ENCODE measurements at regions not wholly inside any gene's neighbourhood (a gene's known extent, or its start where the extent isn't known, plus 50 kb on each side); places are given as distances from the start of the nearest gene placed in this dataset.

DNA sequence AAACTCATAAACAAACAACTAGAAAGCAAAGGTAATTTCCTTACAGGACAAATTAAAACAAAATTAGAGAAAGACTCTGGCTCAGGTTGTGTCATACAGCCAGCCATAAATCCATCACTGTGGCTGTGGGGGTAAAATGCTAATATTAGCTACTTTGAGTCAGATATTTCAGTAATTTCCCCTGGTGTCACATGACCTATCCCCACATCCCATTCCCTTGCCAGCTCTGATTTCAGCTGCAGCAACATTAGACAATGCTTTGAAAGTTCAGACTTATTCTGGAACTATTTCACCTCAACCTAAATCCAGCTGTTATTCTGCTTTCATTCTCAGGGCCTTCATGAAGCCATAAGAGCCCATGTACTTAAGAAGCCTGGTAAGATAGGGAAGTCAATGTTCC lies 55.3 kb downstream of the RPL10L start:
- DNase-seq (ENCODE audit: extremely low read depth, insufficient read length): no peak
- TF ChIP-seq, protein P1, sequence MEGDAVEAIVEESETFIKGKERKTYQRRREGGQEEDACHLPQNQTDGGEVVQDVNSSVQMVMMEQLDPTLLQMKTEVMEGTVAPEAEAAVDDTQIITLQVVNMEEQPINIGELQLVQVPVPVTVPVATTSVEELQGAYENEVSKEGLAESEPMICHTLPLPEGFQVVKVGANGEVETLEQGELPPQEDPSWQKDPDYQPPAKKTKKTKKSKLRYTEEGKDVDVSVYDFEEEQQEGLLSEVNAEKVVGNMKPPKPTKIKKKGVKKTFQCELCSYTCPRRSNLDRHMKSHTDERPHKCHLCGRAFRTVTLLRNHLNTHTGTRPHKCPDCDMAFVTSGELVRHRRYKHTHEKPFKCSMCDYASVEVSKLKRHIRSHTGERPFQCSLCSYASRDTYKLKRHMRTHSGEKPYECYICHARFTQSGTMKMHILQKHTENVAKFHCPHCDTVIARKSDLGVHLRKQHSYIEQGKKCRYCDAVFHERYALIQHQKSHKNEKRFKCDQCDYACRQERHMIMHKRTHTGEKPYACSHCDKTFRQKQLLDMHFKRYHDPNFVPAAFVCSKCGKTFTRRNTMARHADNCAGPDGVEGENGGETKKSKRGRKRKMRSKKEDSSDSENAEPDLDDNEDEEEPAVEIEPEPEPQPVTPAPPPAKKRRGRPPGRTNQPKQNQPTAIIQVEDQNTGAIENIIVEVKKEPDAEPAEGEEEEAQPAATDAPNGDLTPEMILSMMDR (IDR thresholded peaks at IDR 0.05; ENCODE audit: insufficient read depth, low read length, poor library complexity, severe bottlenecking): no peak
- no peaks in the 10 kb centered on the region for H3K27me3 ChIP-seq (replicated peaks; ENCODE audit: control insufficient read depth, insufficient read depth, low read length)
- no peak overlapping the region for H3K4me3 ChIP-seq (replicated peaks; ENCODE audit: low read depth, low read length)
- H3K36me3 ChIP-seq (ENCODE audit: control insufficient read depth, insufficient read depth, low read length): no peaks in the 10 kb centered on the region

DNA sequence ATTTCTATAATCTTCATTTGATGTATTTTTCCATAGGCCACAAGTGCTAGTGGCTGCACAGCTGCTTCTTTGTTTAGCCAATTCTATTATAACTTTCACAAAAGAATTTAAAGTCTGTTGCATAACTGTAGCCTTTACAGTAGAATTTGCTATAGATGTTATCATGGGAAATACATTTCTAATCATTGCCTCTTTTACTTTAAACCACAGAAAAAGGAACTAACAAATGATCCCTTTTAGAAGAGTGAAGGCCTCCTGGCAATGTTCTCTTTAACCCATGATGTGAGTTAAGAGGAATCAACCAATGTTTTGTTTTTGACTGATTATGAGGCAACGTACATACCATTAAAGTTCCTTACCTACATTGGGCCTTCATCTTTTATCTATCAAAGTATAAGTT lies 68.8 kb downstream of the RPL10L start:
- no peaks in the 10 kb centered on the region for H3K27me3 ChIP-seq (replicated peaks; ENCODE audit: control insufficient read depth, insufficient read depth, low read length)
- TF ChIP-seq, protein P1 (IDR thresholded peaks at IDR 0.05; ENCODE audit: insufficient read depth, low read length, poor library complexity, severe bottlenecking): no peak
- no peak overlapping the region for H3K4me3 ChIP-seq (replicated peaks; ENCODE audit: low read depth, low read length)
- DNase-seq (ENCODE audit: extremely low read depth, insufficient read length): no peak
- no peaks in the 10 kb centered on the region for H3K36me3 ChIP-seq (ENCODE audit: control insufficient read depth, insufficient read depth, low read length)

DNA sequence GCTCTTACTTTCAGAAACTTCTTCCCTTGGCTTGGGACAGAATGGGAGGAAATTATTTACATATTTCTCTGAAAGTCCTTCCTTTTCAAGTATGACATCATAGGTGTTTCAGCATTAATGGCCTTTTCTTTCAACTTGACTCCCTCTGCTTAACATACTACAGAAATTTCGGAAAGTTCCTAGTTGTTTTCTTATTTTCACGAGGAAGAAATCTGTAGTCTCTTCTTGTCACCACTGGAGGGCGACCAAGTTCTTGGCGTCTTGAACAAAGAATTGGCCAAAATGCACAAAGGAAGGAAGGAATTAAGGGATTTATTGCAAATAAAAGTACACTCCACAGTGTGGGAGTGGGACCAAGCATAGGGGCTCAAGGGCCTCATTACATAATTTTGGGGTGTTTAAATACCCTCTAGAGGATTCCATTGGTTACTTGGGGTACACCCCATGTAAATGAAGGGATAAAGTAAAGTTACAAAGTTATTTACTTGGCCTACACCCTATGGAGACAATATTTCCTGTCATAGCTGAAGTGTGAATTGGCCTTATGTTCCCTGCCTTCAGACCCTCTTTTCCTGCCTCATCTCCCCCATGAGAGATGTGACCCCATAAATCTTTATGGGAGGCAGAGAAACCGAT lies 70.4 kb downstream of the RPL10L start:
- Histone ChIP-seq H3K4me3 (replicated peaks; ENCODE audit: low read depth, low read length) (no peak overlapping the region), H3K36me3 (ENCODE audit: control insufficient read depth, insufficient read depth, low read length) (no peaks in the 10 kb centered on the region), H3K27me3 (replicated peaks; ENCODE audit: control insufficient read depth, insufficient read depth, low read length) (no peaks in the 10 kb centered on the region)
- DNase-seq (ENCODE audit: extremely low read depth, insufficient read length): no peak
- TF ChIP-seq, protein P1 (IDR thresholded peaks at IDR 0.05; ENCODE audit: insufficient read depth, low read length, poor library complexity, severe bottlenecking): peak; percentile 50

DNA sequence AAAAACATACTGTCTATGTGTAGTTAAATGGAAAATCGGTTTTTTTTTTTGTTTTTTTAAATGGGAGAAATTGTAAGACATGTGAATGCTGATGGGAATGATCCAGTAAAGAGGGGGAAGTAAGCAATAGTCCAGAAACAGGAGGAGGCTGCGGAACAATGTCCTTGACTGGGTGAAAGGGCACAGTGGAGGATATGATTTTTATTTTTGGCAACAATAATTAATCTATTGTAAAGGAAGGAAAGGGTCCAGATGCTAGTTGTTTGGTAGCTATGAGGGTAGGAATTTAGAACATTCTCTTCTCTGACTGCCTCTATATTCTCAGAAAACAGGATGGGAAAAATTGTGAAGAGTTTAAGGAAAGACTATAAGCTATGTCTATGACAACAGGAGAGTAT lies 76.6 kb downstream of the RPL10L start:
- no peaks in the 10 kb centered on the region for H3K27me3 ChIP-seq (replicated peaks; ENCODE audit: control insufficient read depth, insufficient read depth, low read length)
- H3K36me3 ChIP-seq (ENCODE audit: control insufficient read depth, insufficient read depth, low read length): no peaks in the 10 kb centered on the region
- DNase-seq (ENCODE audit: extremely low read depth, insufficient read length): no peak

DNA sequence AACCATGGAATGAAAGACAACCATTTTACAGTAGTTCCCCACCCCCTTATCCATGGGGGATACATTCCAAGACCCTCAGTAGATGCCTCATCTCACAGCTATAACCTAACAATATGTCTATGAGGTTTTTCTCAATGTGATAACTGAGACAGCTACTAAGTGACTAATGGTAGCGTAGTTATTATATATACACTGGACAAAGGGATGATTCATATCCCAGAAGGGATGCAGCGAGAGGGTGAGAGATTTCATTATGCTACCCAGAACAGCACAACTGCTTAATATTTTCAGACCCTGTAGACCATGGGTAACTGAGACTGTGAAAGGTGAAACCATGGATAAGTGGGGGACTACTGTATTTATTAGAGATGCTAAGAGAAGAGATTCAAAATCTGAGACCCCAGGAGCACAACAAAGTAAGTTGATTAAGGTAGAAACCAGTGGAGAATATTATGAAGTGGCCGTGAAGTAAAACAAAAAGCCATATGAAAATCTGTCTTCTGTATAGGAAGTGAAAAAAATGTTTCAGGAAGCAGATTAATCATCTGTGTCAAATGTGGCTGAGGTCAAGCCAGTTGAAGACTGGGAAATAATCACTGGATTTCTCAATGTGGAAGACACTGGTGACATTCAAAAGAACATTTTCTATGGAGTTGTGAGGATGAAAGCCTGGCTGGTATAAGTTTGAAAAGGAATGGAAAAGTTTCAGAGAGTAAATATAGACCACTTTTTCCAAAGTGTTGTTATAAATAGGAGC lies 77.2 kb downstream of the RPL10L start:
- H3K4me3 ChIP-seq (replicated peaks; ENCODE audit: low read depth, low read length): no peak overlapping the region
- H3K36me3 ChIP-seq (ENCODE audit: control insufficient read depth, insufficient read depth, low read length): no peaks in the 10 kb centered on the region
- DNase-seq (ENCODE audit: extremely low read depth, insufficient read length): no peak
- TF ChIP-seq, protein P1 (IDR thresholded peaks at IDR 0.05; ENCODE audit: insufficient read depth, low read length, poor library complexity, severe bottlenecking): no peak
- no peaks in the 10 kb centered on the region for H3K27me3 ChIP-seq (replicated peaks; ENCODE audit: control insufficient read depth, insufficient read depth, low read length)

More for the DNA sequence above, 76.6 kb downstream of the RPL10L start:
- TF ChIP-seq, protein P1 (IDR thresholded peaks at IDR 0.05; ENCODE audit: insufficient read depth, low read length, poor library complexity, severe bottlenecking): no peak
- no peak overlapping the region for H3K4me3 ChIP-seq (replicated peaks; ENCODE audit: low read depth, low read length)
